OCI-LY1 (cell line): ENCODE measurements at regions not wholly inside any gene's neighbourhood (a gene's known extent, or its start where the extent isn't known, plus 50 kb on each side); places are given as distances from the start of the nearest gene placed in this dataset.

Experiments
- H2AFZ ChIP-seq: fragments of 200-600 bp; sonication (generic), shearing (Covaris generic); 2 replicates; pipeline ENCODE4 v1.6.0; 2014; ENCODE audit warnings: antibody characterized with exemption, mild to moderate bottlenecking, low read length
- H3F3A ChIP-seq: fragments of 200-600 bp; sonication (generic), shearing (Covaris generic); 2 replicates; pipeline ENCODE4 v1.6.0; 2014; ENCODE audit warnings: mild to moderate bottlenecking, antibody characterized with exemption, low read length, moderate library complexity; ENCODE audit not compliant: insufficient read depth
- H3K27ac ChIP-seq: fragments of 200-600 bp; sonication (generic); 2 replicates; pipeline ENCODE4 v1.5.1; 2014; ENCODE audit warnings: low read length, mixed run types, mild to moderate bottlenecking, low read depth; ENCODE audit not compliant: poor library complexity, severe bottlenecking
- H3K27me3 ChIP-seq: fragments of 200-600 bp; sonication (generic); 2 replicates; pipeline ENCODE4 v1.6.0; 2014; ENCODE audit warnings: antibody characterized with exemption, mild to moderate bottlenecking, low read length, moderate library complexity; ENCODE audit not compliant: insufficient read depth
- H3K36me3 ChIP-seq: fragments of 200-600 bp; sonication (generic); 2 replicates; pipeline ENCODE4 v1.6.1; 2014; ENCODE audit warnings: mild to moderate bottlenecking, antibody characterized with exemption, low read length, moderate library complexity, mixed read lengths; ENCODE audit not compliant: insufficient read depth
- H3K4me1 ChIP-seq: fragments of 200-600 bp; sonication (generic); 2 replicates; pipeline ENCODE4 v1.5.1; 2014; ENCODE audit warnings: mild to moderate bottlenecking, low read length, moderate library complexity; ENCODE audit not compliant: insufficient read depth, severe bottlenecking
- H3K4me2 ChIP-seq: fragments of 200-600 bp; sonication (generic), shearing (Covaris generic); 2 replicates; pipeline ENCODE4 v1.6.1; 2014; ENCODE audit warnings: low read length
- H3K4me3 ChIP-seq: fragments of 200-600 bp; sonication (generic); 2 replicates; pipeline ENCODE4 v1.5.1; 2014; ENCODE audit warnings: low read length, low read depth, mild to moderate bottlenecking, mixed read lengths; ENCODE audit not compliant: poor library complexity, severe bottlenecking
- H3K79me2 ChIP-seq: fragments of 200-600 bp; shearing (Covaris generic); 2 replicates; pipeline ENCODE4 v1.6.1; 2016; ENCODE audit warnings: mixed run types, low read length, mixed read lengths; ENCODE audit not compliant: insufficient read depth
- H3K9ac ChIP-seq: fragments of 200-600 bp; sonication (generic), shearing (Covaris generic); 2 replicates; pipeline ENCODE4 v1.6.1; 2014; ENCODE audit warnings: mild to moderate bottlenecking, low read length, mixed read lengths
- H3K9me2 ChIP-seq: fragments of 200-600 bp; sonication (generic), shearing (Covaris generic); 2 replicates; pipeline ENCODE4 v1.6.1; 2014; ENCODE audit warnings: low read depth, mild to moderate bottlenecking, low read length, mixed read lengths
- H3K9me3 ChIP-seq: fragments of 200-600 bp; shearing (Covaris generic); 2 replicates; pipeline ENCODE4 v1.6.1; 2014; ENCODE audit warnings: low read length, mixed read lengths
- H4K20me1 ChIP-seq: fragments of 200-600 bp; sonication (generic), shearing (Covaris generic); 2 replicates; pipeline ENCODE4 v1.6.0; 2016; ENCODE audit warnings: mild to moderate bottlenecking, low read length; ENCODE audit not compliant: insufficient read depth
- CTCF ChIP-seq: fragments of 200-600 bp; sonication (generic), shearing (Covaris generic); IDR thresholded peaks from 2 replicates; pipeline ENCODE4 v1.5.1; 2017; ENCODE audit warnings: mild to moderate bottlenecking, antibody characterized with exemption, low read length, moderate library complexity, mixed read lengths
- EZH2 ChIP-seq: fragments of 200-600 bp; sonication (generic), shearing (Covaris generic); IDR thresholded peaks from 2 replicates; pipeline ENCODE4 v1.8.0; 2017; ENCODE audit warnings: borderline replicate concordance, mixed run types, mild to moderate bottlenecking, antibody characterized with exemption, low read length, moderate library complexity, mixed read lengths

- H3K27ac ChIP-seq, result no peak overlapping the region
- no peaks in the 10 kb centered on the region for H4K20me1 ChIP-seq
- no peaks in the 10 kb centered on the region for H3K79me2 ChIP-seq
- H3K4me3 ChIP-seq, result no peak overlapping the region
- no peak overlapping the region for H3K4me2 ChIP-seq
- TF ChIP-seq CTCF (no peak), EZH2 (no peak)
- H3K27me3 ChIP-seq, result no peaks in the 10 kb centered on the region
- H3K9me2 ChIP-seq, result no peaks in the 10 kb centered on the region
- H3K9ac ChIP-seq, result no peak overlapping the region
- H3K9me3 ChIP-seq, result no peaks in the 10 kb centered on the region
- no peak overlapping the region for H2AFZ ChIP-seq
- H3K4me1 ChIP-seq, result no peaks in the 10 kb centered on the region
- H3F3A ChIP-seq, result no peaks in the 10 kb centered on the region
- H3K36me3 ChIP-seq, result no peaks in the 10 kb centered on the region
Observed at GRCh38 chr3:162170581-162170980, 674.0 kb downstream of the OTOL1 start.

GRCh38 chr3:162171970-162172369, 675.4 kb downstream of the OTOL1 start:
- no peaks in the 10 kb centered on the region for H3F3A ChIP-seq
- H3K27me3 ChIP-seq, result no peaks in the 10 kb centered on the region
- H3K27ac ChIP-seq, result no peak overlapping the region
- no peaks in the 10 kb centered on the region for H3K9me2 ChIP-seq
- no peaks in the 10 kb centered on the region for H3K79me2 ChIP-seq
- TF ChIP-seq CTCF (no peak), EZH2 (no peak)
- no peaks in the 10 kb centered on the region for H3K9me3 ChIP-seq
- no peak overlapping the region for H3K4me3 ChIP-seq
- no peaks in the 10 kb centered on the region for H3K36me3 ChIP-seq
- no peak overlapping the region for H3K9ac ChIP-seq
- no peak overlapping the region for H3K4me2 ChIP-seq
- H3K4me1 ChIP-seq, result no peaks in the 10 kb centered on the region
- H2AFZ ChIP-seq, result no peak overlapping the region
- no peaks in the 10 kb centered on the region for H4K20me1 ChIP-seq

GRCh38 chr3:162175145-162175544, 678.5 kb downstream of the OTOL1 start:
- no peak overlapping the region for H3K4me2 ChIP-seq
- no peaks in the 10 kb centered on the region for H3F3A ChIP-seq
- H3K79me2 ChIP-seq, result no peaks in the 10 kb centered on the region
- H3K4me1 ChIP-seq, result no peaks in the 10 kb centered on the region
- H3K9ac ChIP-seq, result no peak overlapping the region
- TF ChIP-seq EZH2 (no peak), CTCF (no peak)
- H3K27me3 ChIP-seq, result no peaks in the 10 kb centered on the region
- H4K20me1 ChIP-seq, result no peaks in the 10 kb centered on the region
- H3K9me2 ChIP-seq, result no peaks in the 10 kb centered on the region
- H3K27ac ChIP-seq, result no peak overlapping the region
- no peaks in the 10 kb centered on the region for H3K9me3 ChIP-seq
- H3K4me3 ChIP-seq, result no peak overlapping the region
- H2AFZ ChIP-seq, result no peak overlapping the region
- no peaks in the 10 kb centered on the region for H3K36me3 ChIP-seq
